ENCODE measurements at regions not wholly inside any gene's neighbourhood (a gene's known extent, or its start where the extent isn't known, plus 50 kb on each side); places are given as distances from the start of the nearest gene placed in this dataset.

GRCh38 chr6:166820070-166820469, 136.3 kb downstream of the RNASET2 start:
- TF ChIP-seq CTCF (IDR thresholded peaks at IDR 0.05; ENCODE audit: extremely low read depth in 1 of 2, insufficient read depth in 1 of 2, low read depth in 1 of 2, low read length in 2 of 2), result no peak
- TF ChIP-seq EZH2 (IDR thresholded peaks at IDR 0.05; ENCODE audit: borderline replicate concordance, low read depth, low read length, severe bottlenecking), result no peak
- no peak for TF ChIP-seq POLR2A (IDR thresholded peaks at IDR 0.05; ENCODE audit: low read depth, low read length)
- no peak for TF ChIP-seq MAX (IDR thresholded peaks at IDR 0.05; ENCODE audit: insufficient read depth, insufficient read length)
- TF ChIP-seq JUN (IDR thresholded peaks at IDR 0.05; ENCODE audit: borderline replicate concordance, insufficient read depth, insufficient read length, low read depth), result no peak
- TF ChIP-seq MYC (IDR thresholded peaks at IDR 0.05; ENCODE audit: low read depth, low read length), result no peak
- TF ChIP-seq POLR2AphosphoS5 (IDR thresholded peaks at IDR 0.05; ENCODE audit: insufficient read depth, low read depth, low read length), result no peak
- no peak for TF ChIP-seq GATA2 (IDR thresholded peaks at IDR 0.05; ENCODE audit: insufficient read depth, insufficient read length, low read depth, low read length)

All from endothelial cell of umbilical vein (primary cell).